ENCODE measurements at regions not wholly inside any gene's neighbourhood (a gene's known extent, or its start where the extent isn't known, plus 50 kb on each side); places are given as distances from the start of the nearest gene placed in this dataset.

DNA sequence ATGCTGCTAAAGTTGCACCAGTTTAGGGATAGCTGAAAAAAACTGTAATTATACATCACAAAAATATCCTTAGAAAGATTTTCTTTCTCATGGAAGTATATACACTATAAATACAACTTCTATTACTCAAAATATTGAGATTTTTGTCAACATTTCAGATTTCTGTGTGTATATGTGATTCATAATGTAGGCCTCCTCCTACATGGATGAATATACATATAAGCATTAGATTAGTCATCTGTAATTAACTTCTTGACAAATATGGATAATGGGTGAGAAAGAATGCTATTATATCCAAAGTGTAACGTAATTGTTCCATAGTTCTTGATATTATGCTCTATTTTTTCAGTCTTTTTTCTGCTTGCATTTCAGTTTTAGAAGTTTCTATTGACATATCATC lies 124.9 kb downstream of the CBLL2 start:
- TF ChIP-seq, protein P1, sequence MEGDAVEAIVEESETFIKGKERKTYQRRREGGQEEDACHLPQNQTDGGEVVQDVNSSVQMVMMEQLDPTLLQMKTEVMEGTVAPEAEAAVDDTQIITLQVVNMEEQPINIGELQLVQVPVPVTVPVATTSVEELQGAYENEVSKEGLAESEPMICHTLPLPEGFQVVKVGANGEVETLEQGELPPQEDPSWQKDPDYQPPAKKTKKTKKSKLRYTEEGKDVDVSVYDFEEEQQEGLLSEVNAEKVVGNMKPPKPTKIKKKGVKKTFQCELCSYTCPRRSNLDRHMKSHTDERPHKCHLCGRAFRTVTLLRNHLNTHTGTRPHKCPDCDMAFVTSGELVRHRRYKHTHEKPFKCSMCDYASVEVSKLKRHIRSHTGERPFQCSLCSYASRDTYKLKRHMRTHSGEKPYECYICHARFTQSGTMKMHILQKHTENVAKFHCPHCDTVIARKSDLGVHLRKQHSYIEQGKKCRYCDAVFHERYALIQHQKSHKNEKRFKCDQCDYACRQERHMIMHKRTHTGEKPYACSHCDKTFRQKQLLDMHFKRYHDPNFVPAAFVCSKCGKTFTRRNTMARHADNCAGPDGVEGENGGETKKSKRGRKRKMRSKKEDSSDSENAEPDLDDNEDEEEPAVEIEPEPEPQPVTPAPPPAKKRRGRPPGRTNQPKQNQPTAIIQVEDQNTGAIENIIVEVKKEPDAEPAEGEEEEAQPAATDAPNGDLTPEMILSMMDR (conservative IDR thresholded peaks at IDR 0.05 in 1 of 2, IDR thresholded peaks at IDR 0.05 in 1 of 2; ENCODE audit: extremely low read depth in 1 of 2, insufficient read depth in 1 of 2, low read depth in 1 of 2, low read length in 2 of 2): no peak
- TF ChIP-seq EZH2 (IDR thresholded peaks at IDR 0.05; ENCODE audit: borderline replicate concordance, low read length): no peak
